HG02610 (cell line): ENCODE measurements at regions not wholly inside any gene's neighbourhood (a gene's known extent, or its start where the extent isn't known, plus 50 kb on each side); places are given as distances from the start of the nearest gene placed in this dataset.

Source experiments
- ATAC-seq: cut with Tn5 transposase; IDR thresholded peaks from one replicate; pipeline ENCODE4 v1.9.1; 2021; ENCODE audit warnings: mild to moderate bottlenecking, moderate library complexity; ENCODE audit not compliant: unreplicated experiment

GRCh38 chr5:135207866-135208265, 173.8 kb upstream of the PITX1 start:
- no peak for ATAC-seq

GRCh38 chr5:135206862-135207261, 172.8 kb upstream of the PITX1 start:
- no peak for ATAC-seq

- no peak for ATAC-seq
Observed at GRCh38 chr5:135205632-135206349, 171.8 kb upstream of the PITX1 start.

GRCh38 chr5:135204151-135204600, 170.1 kb upstream of the PITX1 start:
- ATAC-seq: no peak

GRCh38 chr5:135203593-135204036, 169.6 kb upstream of the PITX1 start:
- no peak for ATAC-seq

- ATAC-seq: no peak
Observed at GRCh38 chr5:135203019-135203418, 169.0 kb upstream of the PITX1 start.

GRCh38 chr5:135199919-135200318, 165.9 kb upstream of the PITX1 start:
- ATAC-seq: no peak

GRCh38 chr5:135196483-135196882, 162.5 kb upstream of the PITX1 start:
- ATAC-seq: no peak

GRCh38 chr5:135195270-135195608, 161.2 kb upstream of the PITX1 start:
- ATAC-seq: no peak

GRCh38 chr5:135194573-135195269, 160.7 kb upstream of the PITX1 start:
- no peak for ATAC-seq

- no peak for ATAC-seq
Observed at GRCh38 chr5:135194126-135194488, 160.1 kb upstream of the PITX1 start.

- ATAC-seq: no peak
Observed at GRCh38 chr5:135193213-135194125, 159.4 kb upstream of the PITX1 start.

GRCh38 chr5:135192351-135192750, 158.3 kb upstream of the PITX1 start:
- no peak for ATAC-seq

GRCh38 chr5:135191084-135191826, 157.2 kb upstream of the PITX1 start:
- ATAC-seq: peak; percentile 88

- no peak for ATAC-seq
Observed at GRCh38 chr5:135190416-135191083, 156.5 kb upstream of the PITX1 start.

GRCh38 chr5:135189024-135189423, 155.0 kb upstream of the PITX1 start:
- no peak for ATAC-seq

GRCh38 chr5:135188233-135188914, 154.3 kb upstream of the PITX1 start:
- ATAC-seq: no peak

- ATAC-seq: no peak
Observed at GRCh38 chr5:135186662-135187522, 152.9 kb upstream of the PITX1 start.
